PFSK-1 (cell line): ENCODE measurements at regions not wholly inside any gene's neighbourhood (a gene's known extent, or its start where the extent isn't known, plus 50 kb on each side); places are given as distances from the start of the nearest gene placed in this dataset.

Experiments used
- POLR2AphosphoS5 ChIP-seq: IDR thresholded peaks from 2 replicates; pipeline ENCODE4 v1.6.1; 2012; ENCODE audit warnings: low read depth, mild to moderate bottlenecking, control low read depth, low read length, moderate library complexity
- REST ChIP-seq, 2 experiments: IDR thresholded peaks; 2 replicates each; pipeline versions ENCODE4 v1.6.1 to v1.8.0; 2011 to 2012; ENCODE audit warnings: low read depth in 2 of 2, low read length in 2 of 2, control low read depth in 1 of 2, inconsistent platforms in 1 of 2, mild to moderate bottlenecking in 1 of 2, moderate library complexity in 1 of 2; ENCODE audit not compliant: insufficient read depth in 1 of 2
- SIN3A ChIP-seq: IDR thresholded peaks from 2 replicates; pipeline ENCODE4 v1.6.1; 2012; ENCODE audit warnings: mild to moderate bottlenecking, low read length, moderate library complexity, borderline replicate concordance; ENCODE audit not compliant: insufficient read depth
- TAF1 ChIP-seq: IDR thresholded peaks from 2 replicates; pipeline ENCODE4 v1.6.1; 2012; ENCODE audit warnings: low read length, control low read depth, borderline replicate concordance; ENCODE audit not compliant: insufficient read depth

GRCh38 chr1:228884196-228884595 lies 148.9 kb downstream of the RHOU start:
- no peak for TF ChIP-seq POLR2AphosphoS5
- no peak for TF ChIP-seq SIN3A
- TF ChIP-seq REST (IDR thresholded peaks at IDR 0.05; ENCODE audit: insufficient read depth in 1 of 2, low read depth in 2 of 2, low read length in 2 of 2): no peak
- no peak for TF ChIP-seq TAF1
